Retinal pigment epithelial cell (primary cell): ENCODE measurements at regions not wholly inside any gene's neighbourhood (a gene's known extent, or its start where the extent isn't known, plus 50 kb on each side); places are given as distances from the start of the nearest gene placed in this dataset.

Experiments used
- DNase-seq: peaks from one replicate; pipeline ENCODE4 v3.0.0-alpha.2; 2010; ENCODE audit warnings: low read depth
- H3K4me3 ChIP-seq: 2 replicates; pipeline ENCODE4 v1.5.1; 2011; ENCODE audit warnings: mild to moderate bottlenecking, low read length, control low read depth, moderate library complexity
- CTCF ChIP-seq: conservative IDR thresholded peaks from 2 replicates; pipeline ENCODE4 v1.5.1; 2011; ENCODE audit warnings: low read depth, low read length, control low read depth, inconsistent platforms

GRCh38 chr10:35884657-35885071 lies 242.6 kb upstream of the FZD8 start:
- no peak for DNase-seq
- no peak overlapping the region for H3K4me3 ChIP-seq
- TF ChIP-seq CTCF = no peak

- DNase-seq = no peak
- H3K4me3 ChIP-seq = no peak overlapping the region
- peak; percentile 16 for TF ChIP-seq CTCF
Observed at GRCh38 chr10:35882422-35883150, 240.5 kb upstream of the FZD8 start.

GRCh38 chr10:35881320-35881719 lies 239.2 kb upstream of the FZD8 start:
- no peak overlapping the region for H3K4me3 ChIP-seq
- DNase-seq = no peak
- no peak for TF ChIP-seq CTCF

- no peak for DNase-seq
- no peak overlapping the region for H3K4me3 ChIP-seq
- TF ChIP-seq CTCF = no peak
Observed at GRCh38 chr10:35876248-35876647, 234.2 kb upstream of the FZD8 start.

GRCh38 chr10:35875016-35875676 lies 233.1 kb upstream of the FZD8 start:
- TF ChIP-seq CTCF = no peak
- peak; percentile 43 for DNase-seq
- H3K4me3 ChIP-seq = no peak overlapping the region

- no peak for TF ChIP-seq CTCF
- no peak overlapping the region for H3K4me3 ChIP-seq
- no peak for DNase-seq
Observed at GRCh38 chr10:35874311-35875015, 232.4 kb upstream of the FZD8 start.
